ENCODE measurements at regions not wholly inside any gene's neighbourhood (a gene's known extent, or its start where the extent isn't known, plus 50 kb on each side); places are given as distances from the start of the nearest gene placed in this dataset.

- no peak for TF ChIP-seq SP1 (IDR thresholded peaks at IDR 0.05; ENCODE audit: low read depth, low read length)
- no peak for TF ChIP-seq POLR2A (IDR thresholded peaks at IDR 0.05; ENCODE audit: low read depth, low read length)
- TF ChIP-seq POLR2AphosphoS5 (IDR thresholded peaks at IDR 0.05; ENCODE audit: low read length), result no peak
These were observed 128.1 kb downstream of the MFAP3L start for GRCh38 chr4:169898095-169898494.

Data from GM12878 (cell line).